ENCODE measurements at regions not wholly inside any gene's neighbourhood (a gene's known extent, or its start where the extent isn't known, plus 50 kb on each side); places are given as distances from the start of the nearest gene placed in this dataset.

DNA sequence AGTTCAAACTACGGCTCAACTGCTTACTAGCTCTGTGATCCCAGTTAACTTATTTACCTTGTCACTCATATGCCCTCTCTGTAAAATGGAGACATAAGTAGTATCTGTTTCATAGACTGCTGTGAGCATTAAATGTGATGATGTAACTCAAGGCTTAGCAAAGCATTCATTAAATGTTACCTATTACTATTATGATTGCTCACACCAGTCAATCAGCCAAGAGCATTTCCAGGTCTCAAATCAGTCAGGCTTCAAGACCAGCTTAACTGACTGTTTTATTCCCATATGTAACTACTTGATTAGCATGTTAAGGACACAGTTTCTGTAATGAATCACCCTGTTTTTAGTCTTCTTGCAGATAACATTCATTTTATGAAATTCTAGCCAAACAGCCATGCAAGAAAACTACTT is 413.3 kb downstream of the MLLT3 start:
- TF ChIP-seq CTCF (conservative IDR thresholded peaks at IDR 0.05; ENCODE audit: low read length): no peak
- no peak for TF ChIP-seq EZH2phosphoT487 (IDR thresholded peaks at IDR 0.05; ENCODE audit: borderline replicate concordance, low read depth, low read length)

All from OCI-LY7 (cell line).